Activated CD8-positive, alpha-beta T cell treated with anti-CD3 and anti-CD28 coated beads for 36 hours (primary cell): ENCODE measurements at regions not wholly inside any gene's neighbourhood (a gene's known extent, or its start where the extent isn't known, plus 50 kb on each side); places are given as distances from the start of the nearest gene placed in this dataset.

Experiments
- ATAC-seq: fragments of 200-7000 bp; cut with Tn5 transposase; one replicate; pipeline ENCODE4 v1.10.0; 2021; ENCODE audit warnings: mild to moderate bottlenecking, moderate library complexity
- CTCF ChIA-PET: fragments of 350-600 bp; sonication (Branson Sonifier 250); formaldehyde crosslinking; loops from one replicate; lab custom pipeline; 2021; ENCODE audit warnings: antibody characterized with exemption; lab: Charles Lee
- POLR2A ChIA-PET: fragments of 350-600 bp; sonication (Branson Sonifier 250); formaldehyde crosslinking; loops from one replicate; lab custom pipeline; 2021; ENCODE audit warnings: antibody characterized with exemption; lab: Charles Lee
- DNase-seq: peaks from one replicate; pipeline ENCODE4 v3.0.0-alpha.2; 2020
- H3K27ac Mint-ChIP-seq: one replicate; pipeline ENCODE4 v1.8.0; 2021; ENCODE audit warnings: mild to moderate bottlenecking, mixed read lengths
- H3K27me3 Mint-ChIP-seq: one replicate; pipeline ENCODE4 v1.8.0; 2021; ENCODE audit warnings: mixed read lengths
- H3K36me3 Mint-ChIP-seq: one replicate; pipeline ENCODE4 v1.8.0; 2021; ENCODE audit warnings: low read depth, mixed read lengths
- H3K4me1 Mint-ChIP-seq: one replicate; pipeline ENCODE4 v1.8.0; 2021; ENCODE audit warnings: low read depth, mixed read lengths
- H3K4me3 Mint-ChIP-seq: one replicate; pipeline ENCODE4 v1.8.0; 2021; ENCODE audit warnings: mild to moderate bottlenecking, moderate library complexity, mixed read lengths
- H3K9me3 Mint-ChIP-seq: one replicate; pipeline ENCODE4 v1.8.0; 2021; ENCODE audit warnings: mixed read lengths
- intact Hi-C: fragments of 100-400 bp; cut with micrococcal nuclease; formaldehyde crosslinking; loops from one replicate; pipeline ENCODE4 v1.10.0; 2022
- TF ChIP-seq, protein P1 (sequence below): fragments of 200-600 bp; IDR thresholded peaks from one replicate; pipeline ENCODE4 v1.8.0; 2022; ENCODE audit warnings: antibody characterized with exemption, mild to moderate bottlenecking

GRCh38 chr3:95037097-95037496 lies 974.2 kb downstream of the NSUN3 start:
- H3K27me3 Mint-ChIP-seq = no peaks in the 10 kb centered on the region
- DNase-seq = no peak
- no peak overlapping the region for H3K27ac Mint-ChIP-seq
- no peak for ATAC-seq
- H3K9me3 Mint-ChIP-seq = peaks cover 10% of the 10 kb centered on the region
- POLR2A ChIA-PET = no interaction called here
- no peaks in the 10 kb centered on the region for H3K36me3 Mint-ChIP-seq
- TF ChIP-seq, protein P1, sequence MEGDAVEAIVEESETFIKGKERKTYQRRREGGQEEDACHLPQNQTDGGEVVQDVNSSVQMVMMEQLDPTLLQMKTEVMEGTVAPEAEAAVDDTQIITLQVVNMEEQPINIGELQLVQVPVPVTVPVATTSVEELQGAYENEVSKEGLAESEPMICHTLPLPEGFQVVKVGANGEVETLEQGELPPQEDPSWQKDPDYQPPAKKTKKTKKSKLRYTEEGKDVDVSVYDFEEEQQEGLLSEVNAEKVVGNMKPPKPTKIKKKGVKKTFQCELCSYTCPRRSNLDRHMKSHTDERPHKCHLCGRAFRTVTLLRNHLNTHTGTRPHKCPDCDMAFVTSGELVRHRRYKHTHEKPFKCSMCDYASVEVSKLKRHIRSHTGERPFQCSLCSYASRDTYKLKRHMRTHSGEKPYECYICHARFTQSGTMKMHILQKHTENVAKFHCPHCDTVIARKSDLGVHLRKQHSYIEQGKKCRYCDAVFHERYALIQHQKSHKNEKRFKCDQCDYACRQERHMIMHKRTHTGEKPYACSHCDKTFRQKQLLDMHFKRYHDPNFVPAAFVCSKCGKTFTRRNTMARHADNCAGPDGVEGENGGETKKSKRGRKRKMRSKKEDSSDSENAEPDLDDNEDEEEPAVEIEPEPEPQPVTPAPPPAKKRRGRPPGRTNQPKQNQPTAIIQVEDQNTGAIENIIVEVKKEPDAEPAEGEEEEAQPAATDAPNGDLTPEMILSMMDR = no peak
- no peak overlapping the region for H3K4me3 Mint-ChIP-seq
- CTCF ChIA-PET = no interaction called here
- no peaks in the 10 kb centered on the region for H3K4me1 Mint-ChIP-seq
- intact Hi-C loops = no loop called here

- H3K4me1 Mint-ChIP-seq = no peaks in the 10 kb centered on the region
- ChIA-PET CTCF (no interaction called here), POLR2A (no interaction called here)
- ATAC-seq (no peak), DNase-seq (no peak)
- no peak overlapping the region for H3K27ac Mint-ChIP-seq
- TF ChIP-seq, protein P1 = no peak
- peaks cover 9% of the 10 kb centered on the region for H3K9me3 Mint-ChIP-seq
- H3K27me3 Mint-ChIP-seq = no peaks in the 10 kb centered on the region
- intact Hi-C loops = no loop called here
- no peaks in the 10 kb centered on the region for H3K36me3 Mint-ChIP-seq
- H3K4me3 Mint-ChIP-seq = no peak overlapping the region
Observed at GRCh38 chr3:95037927-95038326, 975.1 kb downstream of the NSUN3 start.

DNA sequence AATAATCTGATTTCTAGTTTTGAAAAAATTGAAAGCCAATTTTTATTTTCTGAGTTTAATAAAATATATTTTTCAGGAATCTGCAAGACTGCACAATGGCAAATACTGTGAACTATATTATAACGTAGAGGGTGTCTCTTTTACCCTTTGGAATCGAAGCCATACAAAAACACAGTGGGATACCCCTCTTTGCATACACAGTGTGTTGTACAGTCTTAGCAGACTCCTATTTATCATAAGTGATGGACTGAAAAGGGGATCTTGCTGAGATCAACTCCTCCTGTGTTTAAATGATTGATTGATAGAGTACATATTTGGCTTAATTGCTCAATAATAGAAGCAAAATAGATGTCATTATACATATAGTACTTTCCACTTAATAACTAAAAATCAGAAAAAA lies 981.2 kb downstream of the NSUN3 start:
- Mint-ChIP-seq H3K36me3 (no peaks in the 10 kb centered on the region), H3K4me3 (no peak overlapping the region), H3K27ac (no peak overlapping the region), H3K27me3 (no peaks in the 10 kb centered on the region), H3K4me1 (no peaks in the 10 kb centered on the region), H3K9me3 (peaks cover 3% of the 10 kb centered on the region)
- DNase-seq (no peak), ATAC-seq (no peak)
- intact Hi-C loops = no loop called here
- TF ChIP-seq, protein P1 = no peak
- ChIA-PET POLR2A (no interaction called here), CTCF (no interaction called here)

GRCh38 chr3:95048564-95048963 lies 985.7 kb downstream of the NSUN3 start:
- no peak overlapping the region for H3K27ac Mint-ChIP-seq
- no peaks in the 10 kb centered on the region for H3K36me3 Mint-ChIP-seq
- intact Hi-C loops = no loop called here
- ChIA-PET CTCF (no interaction called here), POLR2A (no interaction called here)
- H3K27me3 Mint-ChIP-seq = no peaks in the 10 kb centered on the region
- H3K9me3 Mint-ChIP-seq = peaks cover 1% of the 10 kb centered on the region
- no peak for DNase-seq
- TF ChIP-seq, protein P1 = no peak
- no peaks in the 10 kb centered on the region for H3K4me1 Mint-ChIP-seq
- ATAC-seq = no peak
- no peak overlapping the region for H3K4me3 Mint-ChIP-seq

- CTCF ChIA-PET = no interaction called here
- H3K36me3 Mint-ChIP-seq = no peaks in the 10 kb centered on the region
- intact Hi-C loops = no loop called here
- no peak overlapping the region for H3K27ac Mint-ChIP-seq
- no peak for DNase-seq
- no peaks in the 10 kb centered on the region for H3K27me3 Mint-ChIP-seq
- ATAC-seq = no peak
- TF ChIP-seq, protein P1 = no peak
- POLR2A ChIA-PET = no interaction called here
- H3K9me3 Mint-ChIP-seq = peaks cover 4% of the 10 kb centered on the region
- no peak overlapping the region for H3K4me3 Mint-ChIP-seq
- H3K4me1 Mint-ChIP-seq = no peaks in the 10 kb centered on the region
Observed at GRCh38 chr3:95049841-95050240, 987.0 kb downstream of the NSUN3 start.
